ENCODE measurements at regions not wholly inside any gene's neighbourhood (a gene's known extent, or its start where the extent isn't known, plus 50 kb on each side); places are given as distances from the start of the nearest gene placed in this dataset.

DNA sequence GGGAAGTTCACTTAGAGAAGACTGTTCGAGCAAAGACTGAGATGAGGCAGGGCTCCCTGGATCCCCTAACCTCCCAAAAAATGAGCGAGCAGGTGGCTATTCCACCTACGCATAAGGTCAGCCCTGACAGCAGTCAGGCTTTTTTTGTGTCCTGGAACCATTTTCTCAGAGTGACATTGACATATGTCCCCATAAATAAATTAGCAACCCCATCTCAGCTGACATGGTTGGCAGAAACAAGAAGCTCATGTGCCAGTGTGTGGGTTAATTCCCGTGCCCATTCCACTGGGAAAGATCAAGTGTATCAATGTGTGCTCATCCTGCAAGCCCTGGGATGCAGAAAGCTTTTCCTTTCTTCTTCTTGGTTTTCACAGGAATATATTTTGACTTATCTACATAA, 740.4 kb upstream of the CELF4 start:
- peaks cover 9 to 14% of the 10 kb centered on the region in 2 donors for H3K9me3 Mint-ChIP-seq
- no peak overlapping the region for H3K27ac Mint-ChIP-seq

DNA sequence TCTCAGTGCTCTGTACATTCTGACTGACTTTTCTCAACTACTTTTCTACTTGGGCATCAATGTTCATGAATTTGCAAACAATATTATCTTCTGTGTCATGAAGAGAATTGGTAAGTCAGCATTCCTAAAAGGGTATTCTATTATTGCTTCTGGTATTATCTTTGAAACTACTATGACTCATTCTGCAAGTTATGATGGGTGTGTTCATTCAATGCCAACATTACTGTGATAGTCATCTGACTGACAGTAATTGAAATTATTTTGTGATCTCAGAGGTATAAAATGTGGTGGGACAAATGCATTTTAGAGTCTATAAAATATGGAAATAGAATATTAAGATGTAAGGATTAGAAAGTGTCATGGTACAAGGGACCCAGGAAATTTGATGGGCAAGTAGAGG, 736.0 kb upstream of the CELF4 start:
- DNase-seq (ENCODE audit: low spot score in 2 of 2) (no peak), ATAC-seq (no peak)

More for the DNA sequence above, 740.4 kb upstream of the CELF4 start:
- DNase-seq (ENCODE audit: low spot score in 2 of 2) (no peak), ATAC-seq (no peak)
- peaks cover 0 to 5% of the 10 kb centered on the region in 2 donors for H3K36me3 Mint-ChIP-seq

GRCh38 chr18:38297910-38298309, 732.3 kb upstream of the CELF4 start:
- ATAC-seq (no peak), DNase-seq (ENCODE audit: low spot score in 2 of 2) (no peak)
- Mint-ChIP-seq H3K36me3 (peaks cover 0 to 5% of the 10 kb centered on the region in 2 donors), H3K27ac (no peak overlapping the region), H3K9me3 (peaks cover 15 to 19% of the 10 kb centered on the region in 2 donors)

More for the DNA sequence above, 736.0 kb upstream of the CELF4 start:
- peaks cover 9 to 20% of the 10 kb centered on the region in 2 donors for H3K9me3 Mint-ChIP-seq
- peaks cover 0 to 5% of the 10 kb centered on the region in 2 donors for H3K36me3 Mint-ChIP-seq
- no peak overlapping the region for H3K27ac Mint-ChIP-seq

GRCh38 chr18:38290229-38290628, 724.6 kb upstream of the CELF4 start:
- Mint-ChIP-seq H3K9me3 (peaks cover 18 to 21% of the 10 kb centered on the region in 2 donors), H3K36me3 (no peaks in the 10 kb centered on the region), H3K27ac (no peak overlapping the region)
- DNase-seq (ENCODE audit: low spot score in 2 of 2) (no peak), ATAC-seq (no peak)

DNA sequence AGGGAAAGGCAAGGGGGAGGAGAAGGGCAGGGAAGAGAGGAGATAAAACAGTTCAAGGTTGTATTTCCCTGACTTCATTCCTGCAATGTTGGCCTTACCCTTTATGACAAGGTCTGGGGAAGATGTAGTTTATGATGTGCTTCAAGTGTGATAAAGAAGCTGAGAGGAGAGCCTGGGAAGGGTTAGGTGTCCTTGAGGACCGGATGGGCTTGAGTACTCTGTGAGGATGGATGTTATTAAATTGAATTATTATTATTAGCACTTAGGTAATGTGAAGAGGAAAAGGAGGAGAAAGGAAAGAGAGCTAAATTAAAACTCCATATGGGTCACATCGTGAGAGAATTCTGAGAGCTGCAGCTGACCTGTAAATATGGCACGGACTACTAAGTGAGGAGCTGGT, 719.4 kb upstream of the CELF4 start:
- Mint-ChIP-seq H3K36me3 (no peaks in the 10 kb centered on the region), H3K9me3 (peaks cover 18 to 30% of the 10 kb centered on the region in 2 donors), H3K27ac (no peak overlapping the region)
- no peak for ATAC-seq
- DNase-seq (ENCODE audit: low spot score in 2 of 2) = no peak

GRCh38 chr18:38263066-38263465, 697.5 kb upstream of the CELF4 start:
- ATAC-seq = no peak
- Mint-ChIP-seq H3K27ac (no peak overlapping the region), H3K36me3 (peaks cover 0 to 4% of the 10 kb centered on the region in 2 donors), H3K9me3 (peaks cover 0 to 6% of the 10 kb centered on the region in 2 donors)
- no peak for DNase-seq (ENCODE audit: low spot score in 2 of 2)

DNA sequence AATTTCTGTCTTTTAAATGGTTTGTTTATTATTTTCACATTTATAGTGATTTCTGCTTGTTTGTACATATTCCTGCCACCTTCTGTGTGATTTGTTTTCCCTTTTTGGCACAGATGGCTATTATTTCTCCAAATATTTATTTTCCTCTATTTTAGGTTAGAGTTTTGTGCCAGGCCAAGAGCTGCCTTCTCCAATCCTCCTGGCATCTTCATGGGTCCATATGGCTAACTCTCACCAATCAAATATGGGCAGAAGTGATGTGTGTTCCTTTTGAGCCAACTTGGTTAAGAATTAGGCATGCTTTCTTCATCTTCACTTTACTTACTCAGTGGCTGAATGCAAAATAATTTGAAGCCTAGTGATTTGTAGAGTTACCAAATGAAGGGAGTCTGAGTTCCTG, 697.1 kb upstream of the CELF4 start:
- Mint-ChIP-seq H3K36me3 (peaks cover 0 to under 1% of the 10 kb centered on the region in 2 donors), H3K27ac (no peak overlapping the region), H3K9me3 (peaks cover 0 to 4% of the 10 kb centered on the region in 2 donors)

DNA sequence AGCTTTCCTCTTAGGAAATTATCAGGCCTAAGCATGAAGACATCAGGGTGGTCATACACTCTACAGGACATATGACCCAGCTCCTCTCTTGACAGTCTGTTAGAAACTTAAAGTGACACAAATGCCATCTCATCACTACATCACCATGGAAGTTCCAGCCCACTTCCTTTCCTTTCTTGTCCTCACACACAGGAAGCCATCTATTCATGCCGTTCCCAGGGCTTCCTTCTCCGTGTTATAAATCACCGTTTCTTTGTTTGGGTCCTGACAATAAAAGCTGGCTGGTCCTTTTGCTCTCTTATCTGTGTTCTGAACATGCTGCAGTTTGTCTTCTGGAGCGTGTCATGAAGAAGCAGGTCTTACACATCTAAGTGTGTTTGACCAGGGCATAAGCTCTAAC, 692.1 kb upstream of the CELF4 start:
- Mint-ChIP-seq H3K27ac (no peak overlapping the region), H3K9me3 (peaks cover 0 to 4% of the 10 kb centered on the region in 2 donors), H3K36me3 (no peaks in the 10 kb centered on the region)
- DNase-seq (ENCODE audit: low spot score in 2 of 2) = no peak
- no peak for ATAC-seq

More for the DNA sequence above, 697.1 kb upstream of the CELF4 start:
- DNase-seq (ENCODE audit: low spot score in 2 of 2) (no peak), ATAC-seq (no peak)

DNA sequence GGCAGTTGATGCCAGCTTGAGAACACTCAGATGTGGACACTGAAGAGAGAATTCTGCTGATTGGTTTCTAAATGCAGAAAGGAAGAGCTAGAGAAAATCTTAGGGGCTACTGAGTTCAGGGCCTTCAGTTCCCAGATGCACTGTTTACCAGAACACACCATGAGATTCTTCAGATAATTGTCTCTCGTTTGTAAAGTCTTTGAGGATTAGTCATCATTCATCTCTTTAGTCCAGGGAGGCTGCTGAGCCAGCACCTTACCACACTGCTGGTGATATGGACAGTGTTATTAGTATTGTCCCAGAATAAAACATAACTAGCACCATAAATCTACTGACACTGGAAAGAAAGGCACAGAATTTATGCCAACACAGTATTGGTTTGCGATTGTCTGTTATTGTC, 690.8 kb upstream of the CELF4 start:
- ATAC-seq (no peak), DNase-seq (ENCODE audit: low spot score in 2 of 2) (no peak)
- no peaks in the 10 kb centered on the region for H3K36me3 Mint-ChIP-seq
- peaks cover 0 to 4% of the 10 kb centered on the region in 2 donors for H3K9me3 Mint-ChIP-seq
- no peak overlapping the region for H3K27ac Mint-ChIP-seq

GRCh38 chr18:38250971-38251370, 685.4 kb upstream of the CELF4 start:
- no peak for ATAC-seq
- Mint-ChIP-seq H3K36me3 (no peaks in the 10 kb centered on the region), H3K27ac (no peak overlapping the region), H3K9me3 (peaks cover 4 to 8% of the 10 kb centered on the region in 2 donors)
- no peak for DNase-seq (ENCODE audit: low spot score in 2 of 2)

GRCh38 chr18:38244480-38244879, 678.9 kb upstream of the CELF4 start:
- peaks cover 5 to 12% of the 10 kb centered on the region in 2 donors for H3K9me3 Mint-ChIP-seq

DNA sequence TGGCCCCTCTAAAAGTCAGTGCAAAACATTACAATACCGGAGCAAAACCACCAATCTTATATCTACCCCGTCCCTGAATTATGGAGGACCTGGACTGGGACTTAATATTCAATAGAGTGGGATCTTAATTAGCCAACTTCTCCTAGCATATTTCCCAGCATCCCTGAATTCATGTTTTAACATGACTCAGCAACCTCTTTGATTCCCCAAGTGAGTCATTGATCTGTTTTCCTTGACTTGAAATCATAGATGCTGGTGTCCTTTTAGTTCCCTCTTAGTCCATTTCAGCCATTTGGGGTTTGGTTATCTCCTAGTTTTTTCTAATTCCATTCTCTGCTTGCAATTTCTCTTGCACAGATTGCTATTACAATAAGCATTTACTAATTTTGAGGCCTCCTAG, 677.7 kb upstream of the CELF4 start:
- no peaks in the 10 kb centered on the region for H3K36me3 Mint-ChIP-seq
- no peak for ATAC-seq

More at GRCh38 chr18:38244480-38244879, 678.9 kb upstream of the CELF4 start:
- DNase-seq (ENCODE audit: low spot score in 2 of 2) (no peak), ATAC-seq (no peak)
- Mint-ChIP-seq H3K36me3 (no peaks in the 10 kb centered on the region), H3K27ac (no peak overlapping the region)

DNA sequence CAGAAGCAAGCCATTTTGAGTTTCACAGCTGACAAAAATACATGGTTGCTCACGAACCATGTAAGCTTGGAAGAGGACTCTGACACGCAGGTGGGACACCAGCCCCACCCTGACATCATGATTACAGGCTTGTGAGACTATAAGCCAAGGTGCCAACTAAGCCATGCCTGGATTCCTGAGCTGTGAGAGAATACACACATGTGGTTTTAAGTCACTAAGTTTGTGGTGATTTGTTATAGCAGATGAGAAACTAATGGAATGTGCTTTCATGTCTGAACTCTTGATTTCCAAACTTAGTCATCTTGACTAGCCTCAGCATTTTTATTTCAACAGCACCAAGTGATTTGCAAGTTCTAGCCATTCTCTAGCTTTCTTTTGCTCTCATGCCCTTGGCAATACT, 676.1 kb upstream of the CELF4 start:
- ATAC-seq (no peak), DNase-seq (ENCODE audit: low spot score in 2 of 2) (no peak)
- H3K27ac Mint-ChIP-seq = no peak overlapping the region
- no peaks in the 10 kb centered on the region for H3K36me3 Mint-ChIP-seq
- peaks cover 12 to 14% of the 10 kb centered on the region in 2 donors for H3K9me3 Mint-ChIP-seq

More for the DNA sequence above, 677.7 kb upstream of the CELF4 start:
- Mint-ChIP-seq H3K27ac (no peak overlapping the region), H3K9me3 (peaks cover 9 to 16% of the 10 kb centered on the region in 2 donors)
- DNase-seq (ENCODE audit: low spot score in 2 of 2) = no peak

DNA sequence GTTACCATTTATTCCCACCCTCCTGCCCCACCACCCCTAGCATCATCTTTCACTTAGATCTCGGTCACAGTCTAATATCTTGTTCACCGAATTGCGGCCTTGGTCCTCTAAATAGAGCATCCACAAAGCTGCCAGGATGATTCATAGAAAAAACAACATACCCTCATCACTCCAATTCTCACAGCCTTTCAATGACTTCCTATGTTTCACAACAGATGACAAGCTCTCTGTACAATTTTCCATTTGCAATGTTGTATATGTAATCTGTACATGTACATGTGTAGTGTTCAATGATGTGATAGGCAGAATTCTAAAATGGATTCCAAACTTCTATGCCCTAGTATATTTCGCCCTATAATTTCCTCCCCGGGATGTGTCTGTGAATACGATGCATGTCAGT, 675.6 kb upstream of the CELF4 start:
- ATAC-seq = no peak
- Mint-ChIP-seq H3K9me3 (peaks cover 12 to 14% of the 10 kb centered on the region in 2 donors), H3K36me3 (no peaks in the 10 kb centered on the region), H3K27ac (no peak overlapping the region)
- DNase-seq (ENCODE audit: low spot score in 2 of 2) = no peak

- DNase-seq (ENCODE audit: low spot score in 2 of 2) (no peak), ATAC-seq (no peak)
- Mint-ChIP-seq H3K9me3 (peaks cover 12 to 14% of the 10 kb centered on the region in 2 donors), H3K36me3 (no peaks in the 10 kb centered on the region), H3K27ac (no peak overlapping the region)
Measured at GRCh38 chr18:38239606-38240005, 674.0 kb upstream of the CELF4 start.

DNA sequence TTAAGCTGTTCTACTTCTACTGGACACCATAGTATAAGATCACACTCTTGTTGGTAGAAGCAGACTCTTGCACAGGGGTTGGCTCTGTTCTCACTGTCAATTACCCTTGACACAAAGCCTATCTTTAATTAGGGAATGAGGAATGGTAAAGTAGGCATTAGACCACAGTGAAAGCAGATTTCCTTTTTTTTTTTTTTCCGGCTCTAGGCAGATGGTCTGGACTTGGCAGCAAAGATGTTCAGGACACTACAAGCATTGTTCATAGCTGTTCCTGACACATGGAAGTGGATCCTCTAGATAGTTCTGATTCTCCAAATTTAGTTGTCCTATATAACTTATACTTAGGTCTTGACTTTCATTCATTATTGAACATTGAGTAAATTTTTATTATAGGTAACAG, 672.2 kb upstream of the CELF4 start:
- ATAC-seq (no peak), DNase-seq (ENCODE audit: low spot score in 2 of 2) (no peak)
- Mint-ChIP-seq H3K27ac (no peak overlapping the region), H3K9me3 (peaks cover 4 to 17% of the 10 kb centered on the region in 2 donors), H3K36me3 (no peaks in the 10 kb centered on the region)

DNA sequence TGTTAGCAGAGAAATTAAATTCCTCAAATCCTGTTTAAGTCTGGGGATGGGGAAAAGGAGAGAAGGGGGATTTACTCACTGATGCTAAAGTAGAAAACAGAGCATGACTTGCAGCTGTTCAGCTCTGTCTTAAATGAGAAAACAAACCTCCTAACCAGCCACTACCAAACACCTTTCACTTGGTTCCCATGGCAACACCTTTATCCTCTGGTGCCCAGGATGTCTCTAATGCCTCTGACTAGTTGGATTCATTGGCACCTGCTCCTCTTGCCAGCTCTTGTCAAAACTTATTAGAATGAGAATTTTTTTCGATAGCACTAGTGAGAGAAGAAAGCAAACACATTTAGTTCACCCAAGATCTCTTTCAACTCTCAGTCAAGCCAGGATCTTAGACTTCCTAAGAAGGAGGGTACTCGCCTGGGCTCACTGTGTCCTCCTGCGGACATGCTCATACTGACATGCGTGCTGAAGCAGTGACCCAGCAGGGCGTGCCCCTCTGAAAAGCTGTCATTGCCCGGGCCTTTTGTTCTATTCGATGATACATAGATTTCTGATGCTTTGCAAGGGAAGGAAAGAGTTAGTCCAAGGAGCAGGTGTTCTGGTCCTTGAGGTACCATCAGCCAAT, 656.0 kb upstream of the CELF4 start:
- peaks cover 4 to 6% of the 10 kb centered on the region in 2 donors for H3K9me3 Mint-ChIP-seq
- ATAC-seq (no peak), DNase-seq (ENCODE audit: low spot score in 2 of 2) (no peak)
- no peaks in the 10 kb centered on the region for H3K36me3 Mint-ChIP-seq
- no peak overlapping the region for H3K27ac Mint-ChIP-seq

DNA sequence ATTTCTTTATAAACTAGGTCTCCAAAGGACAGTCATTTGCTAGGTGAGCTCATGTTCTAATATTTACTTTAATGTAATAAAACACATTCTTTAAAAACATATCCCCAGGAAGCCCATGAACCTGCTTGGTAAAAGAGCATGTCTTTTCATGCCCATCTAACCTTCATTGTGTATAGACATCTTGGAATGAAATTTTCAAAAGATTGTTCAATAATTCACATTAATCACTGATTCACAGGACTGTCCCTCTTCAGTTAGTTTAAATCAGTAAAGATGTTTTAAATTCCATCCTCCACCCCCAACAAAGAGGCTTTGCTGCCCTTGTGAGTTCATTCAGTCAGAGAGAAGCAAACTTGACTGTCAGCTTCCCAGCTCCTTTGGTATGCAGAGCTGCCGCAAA, 633.4 kb upstream of the CELF4 start:
- Mint-ChIP-seq H3K36me3 (no peaks in the 10 kb centered on the region), H3K27ac (no peak overlapping the region), H3K9me3 (peaks cover 0 to 4% of the 10 kb centered on the region in 2 donors)
- ATAC-seq (no peak), DNase-seq (ENCODE audit: low spot score in 2 of 2) (no peak)

All from activated naive CD4-positive, alpha-beta T cell treated with anti-CD3 and anti-CD28 coated beads, Interleukin-2, amount 50 U/mL, for 72 hours (primary cell).